ENCODE measurements at regions not wholly inside any gene's neighbourhood (a gene's known extent, or its start where the extent isn't known, plus 50 kb on each side); places are given as distances from the start of the nearest gene placed in this dataset.
"Not testable (repeated sequence)": the region's sequence is repeated elsewhere in the genome, so short reads cannot be mapped to it uniquely, and the experiment has no call there.

DNA sequence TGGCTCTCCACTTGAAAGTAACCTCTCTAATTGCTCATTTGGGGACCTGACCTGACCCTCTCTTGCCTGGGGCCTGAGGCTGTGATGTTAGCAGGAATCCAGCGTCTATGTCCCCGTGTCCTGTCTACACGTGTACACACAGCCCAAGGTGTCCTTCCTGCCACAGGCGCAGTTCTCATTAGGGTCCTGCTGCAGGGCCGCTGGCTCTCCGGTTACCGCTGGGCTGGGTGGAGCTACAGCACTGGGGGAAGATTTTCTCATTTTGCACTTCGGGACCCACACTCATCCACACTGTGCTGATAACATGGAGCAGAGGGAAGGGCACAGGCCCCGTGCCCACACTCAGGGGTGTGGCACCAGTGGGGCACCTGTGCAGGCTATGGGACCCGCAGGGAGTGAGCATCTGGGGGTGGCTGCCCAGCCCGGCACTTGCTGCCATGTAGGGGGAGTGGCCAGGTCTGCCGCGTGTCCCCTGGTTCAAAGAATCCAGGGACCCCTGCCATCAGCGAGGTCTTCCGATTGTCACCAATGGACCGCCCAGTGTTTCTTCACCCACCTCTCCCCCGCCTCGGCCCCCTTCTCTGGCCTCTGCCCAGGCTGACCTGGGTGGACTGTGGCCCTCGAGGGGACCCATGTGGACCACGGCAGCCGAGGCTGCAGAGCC is 98.7 kb upstream of the SFSWAP start:
- DNase-seq = no peak

DNA sequence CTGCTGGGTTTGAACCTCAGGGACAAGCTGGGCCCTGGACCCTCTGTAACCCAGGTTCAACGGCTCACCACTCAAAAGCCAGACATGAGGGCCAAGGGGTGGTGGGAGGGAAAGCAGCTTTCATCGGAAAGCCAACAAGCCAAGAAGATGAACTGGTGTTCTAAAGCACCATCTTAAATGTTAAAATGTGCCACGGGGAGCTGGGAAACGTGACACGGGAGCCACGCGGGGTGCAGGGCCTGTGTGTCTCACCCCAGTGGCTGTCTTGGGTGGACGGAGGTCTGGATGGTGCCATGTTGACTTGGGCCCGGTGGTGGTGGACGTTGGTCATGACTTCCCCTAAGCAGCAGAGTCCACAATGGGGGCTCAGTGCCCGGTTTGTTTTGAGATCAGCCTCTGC is 97.7 kb upstream of the SFSWAP start:
- no peak for DNase-seq

DNA sequence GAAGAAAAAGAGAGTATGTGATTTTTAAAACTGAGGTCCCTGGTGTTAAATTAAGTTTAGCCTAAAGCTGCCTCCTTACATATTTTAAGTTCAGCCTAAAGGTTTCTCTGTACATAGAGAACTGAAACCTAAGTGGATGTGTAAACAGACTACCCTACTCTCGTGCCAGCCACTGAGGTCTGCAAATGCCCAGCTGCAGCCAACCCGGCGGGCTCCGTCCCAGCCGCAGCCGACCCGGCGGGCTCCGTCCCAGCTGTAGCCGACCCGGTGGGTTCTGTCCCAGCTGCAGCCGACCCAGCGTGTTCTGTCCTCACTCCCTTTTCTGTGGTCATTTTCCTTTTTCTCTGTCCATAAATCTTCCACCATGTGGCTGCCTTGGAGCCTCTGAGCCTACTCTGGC is 97.2 kb upstream of the SFSWAP start:
- no peak for DNase-seq

DNA sequence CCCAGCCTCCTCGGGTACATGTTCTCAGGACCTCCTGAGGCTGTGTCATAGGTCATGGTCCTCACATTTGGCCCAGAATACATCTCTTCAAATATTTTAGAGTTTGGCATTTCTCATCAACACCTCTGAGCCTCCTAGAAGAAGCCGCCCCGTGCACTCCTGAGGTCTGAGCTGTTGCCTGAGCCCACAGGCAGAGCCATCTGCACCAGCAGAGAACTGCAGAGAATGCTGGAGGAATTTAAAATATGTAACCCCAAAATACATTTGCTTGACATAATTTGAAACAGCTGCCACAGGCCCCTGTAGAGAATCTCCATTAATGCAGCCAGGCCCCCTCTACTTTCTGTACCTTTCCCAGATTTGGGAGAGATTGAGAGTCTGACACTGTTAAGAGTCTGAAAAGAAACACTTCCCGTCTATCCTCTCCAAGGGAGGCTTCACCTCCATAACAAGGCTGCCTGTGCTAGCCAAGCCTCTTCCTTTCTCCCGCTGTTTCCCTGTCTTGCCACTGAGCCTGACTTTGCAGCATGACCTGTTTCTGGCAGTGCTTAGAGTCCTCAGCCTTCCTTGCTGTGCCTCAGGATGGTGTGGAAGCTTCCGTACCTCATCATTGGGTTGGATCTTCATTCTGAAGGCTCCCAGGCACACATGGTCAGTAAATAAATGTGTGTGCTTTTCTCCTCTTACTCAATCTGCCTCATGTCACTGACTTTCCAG is 95.4 kb upstream of the SFSWAP start:
- no peak for DNase-seq

DNA sequence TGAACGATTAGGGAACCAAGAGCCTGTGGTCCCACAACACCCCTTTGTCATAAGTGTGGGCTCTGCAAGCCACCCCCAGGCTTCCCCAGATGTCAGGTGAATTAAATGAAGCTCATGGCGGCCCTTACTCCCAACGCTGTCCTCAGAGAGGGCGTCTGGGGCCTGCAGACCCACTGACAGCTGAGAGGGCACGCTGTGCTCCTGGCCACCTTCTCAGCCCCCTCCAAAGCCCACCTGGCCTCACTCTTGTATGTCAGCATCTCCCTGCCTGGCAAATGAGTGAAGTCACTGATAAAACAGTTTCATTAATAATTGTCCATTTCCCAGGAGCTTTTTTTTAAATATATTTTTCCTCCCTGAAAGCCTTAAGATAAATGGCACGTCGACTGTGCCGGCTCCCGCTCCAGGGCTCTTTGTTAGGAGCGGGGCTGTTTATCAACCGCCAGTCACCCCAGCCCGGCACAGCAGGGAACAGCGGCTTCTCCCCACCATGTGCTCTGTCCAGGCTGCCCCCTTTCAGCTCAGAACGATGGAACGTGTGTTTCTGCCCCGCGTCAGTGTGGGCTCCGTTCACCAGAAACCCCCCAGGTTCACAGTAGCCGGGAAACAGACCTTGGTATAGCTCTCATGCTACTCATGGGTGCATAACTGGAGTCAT is 94.7 kb upstream of the SFSWAP start:
- no peak for DNase-seq

DNA sequence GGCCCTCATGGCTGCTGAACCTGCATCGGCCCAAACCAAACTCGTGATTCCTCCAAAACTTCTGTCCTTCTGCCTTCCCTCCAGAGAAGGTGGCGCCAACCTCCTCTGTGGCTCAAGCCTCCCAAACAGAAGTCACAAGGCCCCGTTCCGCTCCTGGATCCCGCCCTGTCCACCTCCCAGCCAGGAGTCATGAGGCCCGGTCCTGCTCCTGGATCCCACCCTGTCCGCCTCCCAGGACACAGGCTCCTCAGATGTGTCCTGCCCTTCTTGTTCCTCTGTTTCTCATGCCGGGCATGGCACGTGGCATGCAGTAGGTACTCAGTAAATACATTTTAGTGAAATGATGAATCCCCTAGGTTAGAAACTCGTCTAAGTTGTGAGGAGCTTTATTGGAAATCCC is 94.2 kb upstream of the SFSWAP start:
- no peak for DNase-seq

DNA sequence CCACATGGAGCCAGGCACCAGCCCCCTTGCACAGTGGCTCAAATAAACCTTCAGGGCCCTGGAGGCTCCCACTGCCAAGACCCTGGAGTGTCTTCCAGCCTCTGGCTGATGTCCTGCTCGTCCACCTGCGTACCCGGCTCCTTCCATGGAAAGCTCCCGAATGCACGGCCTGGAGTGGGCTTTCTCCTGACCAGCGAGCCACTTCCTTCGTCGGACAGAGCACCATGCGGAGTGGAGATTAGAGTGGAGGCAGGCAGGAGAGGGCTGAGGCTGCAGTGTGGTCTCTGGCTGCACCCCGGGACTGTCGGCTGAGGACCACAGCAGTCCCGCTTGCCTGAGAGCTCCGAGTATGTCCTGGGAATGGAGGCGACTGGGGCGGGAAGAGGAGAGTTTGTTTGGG is 93.7 kb upstream of the SFSWAP start:
- no peak for DNase-seq

DNA sequence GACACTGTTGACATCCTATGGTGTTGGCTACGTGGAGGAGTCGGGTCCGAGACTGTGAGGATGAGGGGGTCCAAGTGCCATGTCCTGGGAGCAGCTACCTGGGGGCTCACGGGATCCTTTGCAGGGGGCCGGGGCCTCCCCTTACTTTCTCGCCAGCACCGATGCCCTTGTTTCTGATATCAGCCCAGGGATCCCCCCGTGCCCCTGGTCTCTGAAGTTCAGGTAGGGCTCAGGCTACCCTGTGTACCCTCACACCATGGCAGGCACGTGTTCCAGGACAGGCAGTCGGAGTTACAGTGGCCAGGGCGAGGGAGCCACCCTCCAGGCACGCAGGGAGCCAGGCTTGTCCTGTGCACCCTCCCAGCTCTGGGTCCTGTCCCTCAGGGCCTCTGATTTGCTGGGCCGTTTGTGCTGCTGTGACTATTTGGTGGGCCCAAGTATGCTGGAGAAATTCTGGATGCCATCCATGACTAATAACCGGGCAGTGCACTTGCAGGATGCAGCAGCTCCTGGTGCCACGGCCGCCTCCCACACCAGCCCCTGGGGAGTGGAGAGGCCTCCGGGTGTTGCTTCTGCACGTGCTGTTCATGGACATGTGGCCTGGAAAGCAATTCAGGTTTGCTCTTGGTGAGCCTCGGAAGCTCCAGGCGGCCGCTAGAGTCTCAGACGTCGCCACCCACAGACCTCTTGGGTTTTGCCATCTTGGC is 93.1 kb upstream of the SFSWAP start:
- DNase-seq = no peak

DNA sequence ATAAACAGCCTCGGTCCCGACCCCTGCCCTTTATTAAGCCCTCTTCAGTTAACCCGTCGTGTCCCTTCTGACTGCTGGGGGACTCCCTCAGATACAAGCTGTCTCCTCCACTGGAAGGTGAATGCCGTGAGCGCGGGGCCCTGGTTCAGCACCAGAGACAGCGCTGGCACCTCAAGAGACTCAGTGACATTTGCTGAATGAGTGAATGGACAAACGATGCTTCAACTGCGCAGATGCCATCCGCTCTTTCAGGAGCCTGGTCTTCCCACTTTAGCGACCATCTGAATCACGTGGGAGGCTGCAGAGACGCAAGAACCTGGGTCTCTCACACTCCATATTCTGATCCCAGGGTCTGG is 92.6 kb upstream of the SFSWAP start:
- no peak for DNase-seq

DNA sequence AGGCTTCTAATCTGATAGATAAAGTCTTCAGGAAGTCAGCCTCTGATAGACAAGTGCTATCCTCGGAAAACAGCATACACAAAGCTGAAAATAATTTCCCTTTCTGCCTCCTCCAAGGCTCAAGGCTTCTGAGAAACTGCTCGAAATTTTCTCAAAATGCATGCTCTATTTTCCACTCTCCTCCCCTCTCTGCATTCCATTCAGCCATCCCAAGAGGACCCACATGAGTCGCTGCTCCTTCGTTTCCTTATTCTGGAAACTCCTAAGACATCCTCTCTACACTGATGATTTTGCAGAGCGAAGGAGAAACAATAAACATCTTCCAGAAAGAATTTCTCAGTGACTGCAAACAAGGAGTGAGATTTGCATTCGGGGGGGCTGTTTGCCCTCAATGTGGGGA is 92.2 kb upstream of the SFSWAP start:
- DNase-seq = no peak

DNA sequence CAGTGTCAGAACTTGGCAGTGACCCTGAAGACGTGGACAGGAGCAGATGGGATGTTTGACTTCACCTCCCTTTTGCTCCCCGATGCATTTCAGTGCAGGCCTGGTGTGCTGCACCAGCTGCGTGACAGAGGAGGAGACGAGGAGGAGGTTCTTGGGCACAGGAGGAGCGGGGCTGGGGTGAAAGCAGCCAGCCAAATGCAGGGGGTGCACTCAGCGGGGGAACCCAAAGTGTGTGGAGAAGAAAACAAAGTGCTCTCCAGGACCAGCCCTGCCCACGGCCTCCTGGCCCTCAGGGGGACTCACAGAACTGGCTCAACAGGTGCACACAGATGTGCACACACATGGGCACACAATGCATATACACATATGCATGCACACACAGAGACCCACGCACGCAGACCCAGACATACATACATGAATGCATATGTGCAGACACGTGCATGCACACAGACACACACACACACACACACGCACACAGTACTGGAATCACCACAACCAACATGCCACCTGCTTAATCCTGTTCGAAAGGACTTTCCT is 91.7 kb upstream of the SFSWAP start:
- DNase-seq = no peak

DNA sequence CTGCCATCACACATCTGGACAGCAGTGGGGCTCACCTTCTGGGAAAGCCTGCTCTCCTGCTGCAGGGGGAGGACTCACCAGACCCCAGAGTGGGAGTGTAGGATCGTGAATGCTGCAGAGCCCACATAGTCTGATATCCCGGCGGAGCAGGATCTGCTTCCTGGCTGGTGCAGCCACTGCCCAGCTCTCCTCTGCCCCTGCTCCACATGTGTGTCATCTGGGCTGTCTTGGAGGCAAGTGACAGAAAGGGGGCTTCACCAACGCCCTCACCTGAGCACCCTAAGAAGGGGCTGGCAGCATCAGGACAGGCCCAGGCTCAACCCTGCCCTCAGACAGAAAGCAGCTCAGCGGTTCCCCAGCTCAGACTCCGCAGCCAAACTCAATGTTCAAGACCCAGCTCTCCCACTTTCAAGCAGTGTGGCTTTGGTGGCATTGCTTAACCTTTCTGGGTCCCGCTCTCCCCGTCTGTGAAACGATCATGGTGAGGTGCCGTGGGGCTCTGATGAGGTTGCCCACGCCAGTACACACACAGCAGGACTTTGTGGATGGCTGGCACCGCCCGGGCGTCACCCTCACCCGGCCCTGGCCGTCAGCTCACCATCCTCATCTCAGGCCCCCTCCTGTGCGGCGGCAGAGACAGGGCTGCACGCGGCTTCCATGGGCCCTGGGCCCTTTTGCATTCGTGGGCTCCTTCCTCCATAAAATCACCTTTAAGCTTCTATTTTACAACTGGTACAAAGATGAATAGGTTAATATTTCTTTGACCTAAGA is 91.0 kb upstream of the SFSWAP start:
- DNase-seq = no peak

DNA sequence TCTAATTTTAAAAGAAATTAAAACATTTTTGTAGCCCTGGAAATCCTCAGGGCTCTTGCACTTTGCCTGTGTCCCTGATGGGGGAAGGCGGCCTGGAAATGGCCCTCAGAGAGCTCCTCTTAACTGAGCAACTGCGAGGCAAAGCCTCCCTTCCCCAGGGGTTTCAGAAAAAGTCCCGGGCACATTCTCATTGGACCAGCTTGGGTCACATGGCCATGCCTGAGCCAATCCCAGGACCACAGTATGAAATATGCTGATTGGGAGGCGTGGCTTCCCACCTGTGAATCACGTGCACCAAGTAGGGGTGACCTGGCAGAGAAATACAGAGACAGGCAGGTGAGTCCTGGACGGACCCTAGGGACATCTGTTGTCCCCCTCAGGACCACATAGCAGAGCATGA is 90.4 kb upstream of the SFSWAP start:
- DNase-seq = no peak

DNA sequence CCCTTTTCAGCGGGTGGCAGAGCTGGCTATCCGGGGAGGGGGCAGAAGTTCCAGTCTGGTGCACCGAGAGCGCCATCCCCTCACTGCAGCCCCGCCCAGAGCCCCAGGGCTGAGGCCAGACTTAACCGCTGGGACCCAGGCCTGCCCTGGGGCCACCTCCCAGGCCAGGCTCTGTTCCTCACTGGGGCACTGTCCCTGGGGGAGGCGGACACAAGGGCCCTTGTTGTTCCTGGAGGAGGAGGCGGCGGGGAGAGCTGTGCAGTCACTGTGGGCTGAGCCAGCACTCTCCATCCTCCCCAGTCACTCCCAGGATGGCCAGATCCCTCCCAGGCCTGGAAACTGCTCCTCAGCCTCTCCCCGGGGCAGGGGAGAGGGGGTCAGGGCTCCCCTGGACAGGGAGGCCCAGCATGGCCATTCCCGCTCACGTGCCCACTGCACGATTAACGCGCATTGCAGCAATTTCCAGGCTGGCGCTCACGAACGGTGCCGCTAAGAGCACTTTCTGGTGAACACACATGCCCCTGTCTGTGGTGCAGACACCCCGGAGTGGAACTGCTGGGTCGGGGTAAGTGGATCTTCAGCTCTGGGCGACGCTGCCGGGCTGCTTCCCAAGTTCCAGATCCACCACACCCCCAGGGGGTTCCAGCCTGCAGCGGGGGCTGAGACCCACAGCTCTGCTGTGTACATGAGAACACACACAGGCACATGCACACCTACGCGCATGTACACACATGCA is 89.8 kb upstream of the SFSWAP start:
- no peak for DNase-seq

DNA sequence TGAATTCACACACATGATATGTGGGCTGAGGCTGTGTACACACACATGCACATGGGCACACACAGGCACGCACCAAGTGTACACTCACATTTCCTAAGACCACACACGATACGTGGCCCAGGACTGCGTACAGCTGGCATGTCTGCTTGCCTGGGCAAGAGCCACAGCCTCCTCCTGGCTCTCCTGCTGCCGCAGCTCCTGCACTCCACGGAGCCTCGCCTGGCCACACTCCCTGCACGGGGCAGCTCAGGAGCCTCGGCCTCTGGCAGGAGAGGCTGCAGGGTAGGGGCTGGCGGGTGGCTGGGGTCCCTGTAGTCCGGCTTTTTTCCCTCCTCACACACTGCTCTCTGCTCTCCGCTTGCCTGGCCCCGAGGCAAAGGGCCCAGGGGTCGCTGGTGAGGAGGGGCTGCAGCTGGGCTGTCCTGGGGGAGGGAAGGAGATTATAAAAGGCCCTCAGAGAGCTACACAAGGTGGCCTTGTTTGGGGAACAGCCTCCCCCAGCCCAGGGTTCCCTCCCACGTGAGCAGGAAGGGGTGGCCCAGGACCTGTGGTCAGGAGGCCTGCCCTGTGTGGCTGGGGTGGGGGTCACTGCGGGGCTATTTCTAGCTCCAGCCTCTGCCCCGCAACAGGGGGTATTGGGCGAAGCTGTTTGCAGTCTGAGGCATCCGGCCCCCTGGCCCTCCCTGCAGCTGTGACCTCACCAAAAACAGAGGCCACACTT is 89.0 kb upstream of the SFSWAP start:
- no peak for DNase-seq

DNA sequence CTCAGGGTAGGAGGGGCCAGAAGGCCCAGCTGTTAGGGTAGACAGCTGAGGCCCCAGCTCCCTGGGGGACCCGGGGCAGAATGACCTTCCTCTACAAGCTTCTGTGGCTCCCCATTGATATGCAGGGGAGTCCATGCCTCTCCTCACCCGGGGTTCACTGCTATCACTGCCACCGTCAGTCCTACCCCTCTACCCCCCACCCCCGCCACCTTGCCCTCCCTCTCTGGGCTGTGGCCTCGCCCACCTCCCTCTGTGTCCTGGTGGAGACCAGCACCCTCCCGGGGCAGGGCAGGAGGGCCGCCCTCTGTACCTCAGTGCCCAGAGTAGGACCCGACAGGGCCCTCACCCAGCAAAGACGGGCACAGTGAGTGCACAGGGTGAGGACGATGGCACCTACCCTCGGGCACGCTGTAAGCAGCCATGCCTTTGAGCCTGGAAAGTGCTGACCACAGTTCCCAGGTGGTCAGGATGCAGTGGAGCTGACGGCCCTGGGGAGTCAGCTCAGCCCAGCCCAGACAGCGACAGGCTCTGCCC is 88.4 kb upstream of the SFSWAP start:
- DNase-seq = no peak

DNA sequence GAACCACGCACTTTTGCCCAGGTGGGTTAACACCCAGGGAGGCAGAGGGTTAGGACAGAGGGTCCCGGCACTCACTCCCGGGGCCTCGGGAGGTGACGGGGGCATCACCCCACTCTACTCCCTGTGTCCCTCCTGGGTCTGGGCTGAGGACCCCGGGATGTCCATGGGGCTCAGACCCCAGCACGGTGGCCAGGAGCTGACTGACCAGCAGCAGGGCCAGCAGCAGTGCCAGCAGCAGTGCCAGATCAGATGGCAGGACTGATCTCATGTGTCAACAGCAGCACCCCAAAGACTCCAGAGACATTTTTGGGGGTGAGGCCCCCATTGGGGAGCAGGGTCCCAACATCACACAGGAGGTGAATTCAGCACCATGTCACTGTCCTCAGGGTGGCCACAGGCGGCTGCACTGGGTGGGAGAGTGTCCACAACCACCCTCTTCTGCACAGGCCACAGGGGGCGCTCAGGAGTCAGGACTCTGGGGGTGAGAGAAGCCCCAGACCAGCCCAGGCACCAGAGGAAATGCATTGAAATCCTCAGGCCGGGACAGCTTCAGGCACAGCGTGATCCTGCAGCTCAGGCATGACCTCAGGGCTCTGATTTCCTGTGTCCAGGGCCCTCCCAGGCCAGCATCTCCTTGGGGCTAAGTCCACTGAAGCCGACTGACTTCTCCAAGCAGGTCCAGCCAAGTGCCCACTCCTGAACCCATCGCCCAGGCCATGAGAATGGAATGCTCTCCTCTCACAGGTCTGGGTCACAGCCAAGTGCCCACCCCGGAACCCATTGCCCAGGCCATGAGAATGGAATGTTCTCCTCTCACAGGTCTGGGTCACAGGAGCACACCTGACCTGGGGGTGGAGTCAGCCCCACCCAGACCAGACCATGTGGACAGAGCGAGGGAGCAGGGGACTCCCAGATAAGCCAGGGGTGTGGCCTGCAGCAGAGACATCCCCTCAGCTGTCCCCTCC is 87.2 kb upstream of the SFSWAP start:
- DNase-seq = not testable (repeated sequence)

DNA sequence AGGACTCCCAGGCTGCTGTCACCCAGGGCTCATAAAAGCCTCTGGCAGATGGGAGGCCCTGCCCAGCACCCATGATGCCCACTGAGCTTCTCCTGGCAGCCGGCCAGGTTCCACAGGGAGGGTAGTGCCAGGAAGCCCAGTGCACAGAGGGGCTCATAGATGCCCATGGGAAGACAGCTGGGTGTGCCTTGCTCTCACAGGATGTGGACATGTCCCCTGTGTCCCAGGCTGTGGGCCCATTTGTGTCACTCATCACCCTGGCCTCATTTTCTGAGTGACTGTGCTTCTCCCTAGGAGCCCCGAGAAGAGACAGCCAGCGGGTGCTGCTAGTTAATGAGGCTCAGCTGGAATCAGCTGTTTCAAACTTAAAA is 86.5 kb upstream of the SFSWAP start:
- DNase-seq = not testable (repeated sequence)

DNA sequence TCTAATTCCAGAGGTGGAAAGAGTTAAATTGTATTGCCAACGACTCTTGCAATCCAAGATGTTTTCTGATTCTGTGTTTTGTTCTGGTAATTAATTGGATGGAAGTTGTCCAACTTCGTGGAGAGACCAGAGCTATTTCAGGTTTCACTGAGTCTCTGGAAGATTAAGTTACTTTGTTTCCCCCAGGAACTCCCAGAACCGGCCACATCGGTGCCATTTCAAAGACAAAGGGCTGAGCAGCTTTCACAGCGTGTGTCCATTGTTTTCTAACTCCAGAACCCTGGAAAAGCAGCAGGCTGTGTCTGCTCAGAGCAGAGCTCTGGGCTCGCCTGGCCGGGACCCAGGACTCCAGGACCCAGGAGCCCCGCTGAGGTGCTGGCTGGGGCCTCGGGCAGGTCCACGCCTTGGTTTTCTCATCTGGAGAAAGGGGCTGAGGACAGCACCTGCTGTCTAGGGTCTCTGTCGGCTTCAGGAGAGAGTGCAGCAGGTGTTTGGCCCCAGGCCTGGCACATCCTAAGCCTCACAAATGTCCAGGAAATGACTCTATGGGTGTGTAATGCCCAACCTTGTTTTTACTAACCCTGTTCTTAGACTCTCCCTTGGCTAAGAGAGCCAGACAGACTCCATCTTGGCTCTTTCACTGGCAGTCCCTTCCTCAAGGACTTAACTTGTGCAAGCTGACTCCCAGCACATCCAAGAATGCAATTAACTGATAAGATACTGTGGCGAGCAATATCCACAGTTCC is 86.0 kb upstream of the SFSWAP start:
- DNase-seq = not testable (repeated sequence)

Data from OCI-M1 (cell line).